CD4-positive, CD25-positive, alpha-beta regulatory T cell (primary cell): ENCODE measurements at regions not wholly inside any gene's neighbourhood (a gene's known extent, or its start where the extent isn't known, plus 50 kb on each side); places are given as distances from the start of the nearest gene placed in this dataset.

Experiments used
- ATAC-seq, 2 donors: fragments of 150-1000 bp; cut with Tn5 transposase; one replicate each; pipeline ENCODE4 v1.10.0; 2021; ENCODE audit warnings: low read depth in 2 of 2, moderate number of reproducible peaks in 2 of 2, moderate library complexity in 1 of 2
- DNase-seq, 3 donors: peaks; one replicate each; pipeline versions ENCODE4 v3.0.0 to v3.0.0-alpha.2; 2012 to 2022; ENCODE audit warnings: mixed read lengths in 1 of 3
- H3K27ac ChIP-seq: one replicate; pipeline ENCODE4 v1.7.0; 2013; ENCODE audit warnings: mild to moderate bottlenecking, low read length; ENCODE audit not compliant: insufficient read depth, poor library complexity, severe bottlenecking
- H3K27me3 ChIP-seq: one replicate; pipeline ENCODE4 v1.7.0; 2013; ENCODE audit warnings: low read length; ENCODE audit not compliant: control insufficient read depth, insufficient read depth
- H3K36me3 ChIP-seq: one replicate; pipeline ENCODE4 v1.7.0; 2013; ENCODE audit warnings: mild to moderate bottlenecking, low read length, moderate library complexity; ENCODE audit not compliant: control insufficient read depth, insufficient read depth
- H3K4me1 ChIP-seq: 2 replicates; pipeline ENCODE4 v1.7.0; 2013; ENCODE audit warnings: mild to moderate bottlenecking, low read length; ENCODE audit not compliant: insufficient read depth, control insufficient read depth, poor library complexity, severe bottlenecking
- H3K4me3 ChIP-seq: one replicate; pipeline ENCODE4 v1.7.0; 2013; ENCODE audit warnings: low read depth, mild to moderate bottlenecking, low read length, moderate library complexity
- H3K9me3 ChIP-seq, 2 experiments: 1 replicate in 1 of 2; 2 replicates in 1 of 2; pipeline ENCODE4 v1.7.0; 2013; ENCODE audit warnings: low read length in 2 of 2, mild to moderate bottlenecking in 1 of 2, moderate library complexity in 1 of 2; ENCODE audit not compliant: control insufficient read depth in 2 of 2
- H3K27ac Mint-ChIP-seq, 3 donors: one replicate each; pipeline ENCODE4 v1.8.0; 2020 to 2022; ENCODE audit warnings: mild to moderate bottlenecking in 3 of 3, mixed read lengths in 3 of 3, moderate library complexity in 2 of 3
- H3K27me3 Mint-ChIP-seq: one replicate; pipeline ENCODE4 v1.8.0; 2022; ENCODE audit warnings: mild to moderate bottlenecking, mixed read lengths
- H3K36me3 Mint-ChIP-seq: one replicate; pipeline ENCODE4 v1.8.0; 2020; ENCODE audit warnings: mixed read lengths
- H3K4me1 Mint-ChIP-seq, 4 donors: one replicate each; pipeline ENCODE4 v1.8.0; 2020 to 2022; ENCODE audit warnings: mixed read lengths in 4 of 4, mild to moderate bottlenecking in 1 of 4
- H3K4me3 Mint-ChIP-seq, 4 donors: one replicate each; pipeline ENCODE4 v1.8.0; 2020 to 2022; ENCODE audit warnings: mild to moderate bottlenecking in 4 of 4, mixed read lengths in 4 of 4, moderate library complexity in 3 of 4
- H3K9me3 Mint-ChIP-seq, 7 donors: one replicate each; pipeline ENCODE4 v1.8.0; 2020 to 2022; ENCODE audit warnings: mixed read lengths in 7 of 7, mild to moderate bottlenecking in 3 of 7, moderate library complexity in 2 of 7

DNA sequence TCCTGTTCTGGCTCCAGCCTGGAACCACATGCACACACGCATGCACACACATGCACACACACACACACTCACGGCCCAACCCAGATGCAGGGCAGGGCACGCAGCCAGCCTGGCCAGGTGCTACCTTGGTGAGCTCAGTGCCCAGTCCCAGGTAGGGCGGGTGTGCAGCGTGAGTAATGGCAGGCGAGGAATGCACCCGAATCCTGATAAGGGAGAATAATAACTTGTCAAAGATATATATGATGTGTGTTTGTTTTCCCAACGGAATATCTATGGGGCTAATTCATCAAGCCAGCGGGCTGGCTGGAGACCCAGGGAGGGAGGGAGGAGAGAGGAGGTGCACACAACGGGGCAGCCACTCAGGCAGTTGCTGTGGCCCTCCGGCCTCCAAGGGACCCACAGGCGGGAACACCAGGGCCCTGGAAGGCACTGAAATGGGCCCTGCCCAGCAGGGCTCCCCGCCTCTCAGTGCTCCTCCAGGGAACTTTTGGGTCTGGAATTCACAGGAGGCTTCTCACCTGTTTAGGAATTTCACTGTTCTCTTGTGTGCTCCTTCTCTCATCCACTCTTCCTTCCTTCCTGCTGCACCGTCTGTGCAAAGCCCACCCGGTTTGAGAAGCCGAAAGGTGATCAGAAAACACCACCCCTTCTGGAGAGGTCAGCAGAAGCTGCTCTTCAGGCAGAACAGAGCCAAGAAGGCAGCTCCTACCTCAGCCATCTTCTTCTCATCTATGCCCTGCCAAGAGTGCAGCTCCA is 79.0 kb downstream of the BUD13 start:
- H3K9me3 ChIP-seq = no peaks in the 10 kb centered on the region
- no peaks in the 10 kb centered on the region for H3K36me3 Mint-ChIP-seq
- no peak overlapping the region for H3K4me3 Mint-ChIP-seq
- peaks cover 0 to 3% (median 0%) of the 10 kb centered on the region in 4 donors for H3K4me1 Mint-ChIP-seq
- no peak overlapping the region for H3K27ac ChIP-seq
- H3K27me3 ChIP-seq = no peaks in the 10 kb centered on the region
- no peak for ATAC-seq
- H3K27ac Mint-ChIP-seq = no peak overlapping the region
- H3K36me3 ChIP-seq = no peaks in the 10 kb centered on the region
- no peaks in the 10 kb centered on the region for H3K4me1 ChIP-seq
- no peak for DNase-seq
- no peaks in the 10 kb centered on the region for H3K27me3 Mint-ChIP-seq
- H3K9me3 Mint-ChIP-seq = peaks cover 0 to 1% (median 0%) of the 10 kb centered on the region in 7 donors
- no peak overlapping the region for H3K4me3 ChIP-seq

DNA sequence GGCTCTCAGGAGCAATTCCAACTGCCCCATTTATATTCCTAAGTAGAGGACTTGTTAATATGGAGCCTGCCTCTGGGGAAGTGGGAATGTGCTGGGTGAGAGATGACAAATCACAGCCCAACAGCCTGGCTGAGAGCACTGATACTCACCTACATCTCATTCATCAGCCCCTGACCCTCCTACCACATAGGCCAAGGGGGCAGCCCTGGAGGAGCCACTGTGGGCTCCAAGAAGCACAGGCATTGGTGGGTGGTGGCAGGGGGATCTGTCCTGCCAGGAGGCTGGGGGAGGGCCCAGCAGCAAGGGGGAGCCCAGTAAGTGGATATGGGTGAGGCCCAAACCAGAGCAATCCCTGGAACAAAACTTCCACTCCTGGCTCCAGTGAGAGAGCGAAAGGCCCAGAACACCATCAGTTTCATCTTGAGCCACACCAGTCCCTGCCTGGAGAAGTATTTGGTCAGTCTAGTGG is 79.7 kb downstream of the BUD13 start:
- H3K27me3 ChIP-seq = no peaks in the 10 kb centered on the region
- H3K36me3 ChIP-seq = no peaks in the 10 kb centered on the region
- H3K4me1 ChIP-seq = no peaks in the 10 kb centered on the region
- H3K4me3 ChIP-seq = no peak overlapping the region
- H3K36me3 Mint-ChIP-seq = no peaks in the 10 kb centered on the region
- ATAC-seq (no peak), DNase-seq (no peak)
- no peaks in the 10 kb centered on the region for H3K27me3 Mint-ChIP-seq
- H3K27ac Mint-ChIP-seq = no peak overlapping the region
- peaks cover 0 to 3% (median 0%) of the 10 kb centered on the region in 4 donors for H3K4me1 Mint-ChIP-seq
- no peaks in the 10 kb centered on the region for H3K9me3 ChIP-seq
- H3K27ac ChIP-seq = no peak overlapping the region
- no peak overlapping the region for H3K4me3 Mint-ChIP-seq
- H3K9me3 Mint-ChIP-seq = peaks cover 0 to 1% (median 0%) of the 10 kb centered on the region in 7 donors

DNA sequence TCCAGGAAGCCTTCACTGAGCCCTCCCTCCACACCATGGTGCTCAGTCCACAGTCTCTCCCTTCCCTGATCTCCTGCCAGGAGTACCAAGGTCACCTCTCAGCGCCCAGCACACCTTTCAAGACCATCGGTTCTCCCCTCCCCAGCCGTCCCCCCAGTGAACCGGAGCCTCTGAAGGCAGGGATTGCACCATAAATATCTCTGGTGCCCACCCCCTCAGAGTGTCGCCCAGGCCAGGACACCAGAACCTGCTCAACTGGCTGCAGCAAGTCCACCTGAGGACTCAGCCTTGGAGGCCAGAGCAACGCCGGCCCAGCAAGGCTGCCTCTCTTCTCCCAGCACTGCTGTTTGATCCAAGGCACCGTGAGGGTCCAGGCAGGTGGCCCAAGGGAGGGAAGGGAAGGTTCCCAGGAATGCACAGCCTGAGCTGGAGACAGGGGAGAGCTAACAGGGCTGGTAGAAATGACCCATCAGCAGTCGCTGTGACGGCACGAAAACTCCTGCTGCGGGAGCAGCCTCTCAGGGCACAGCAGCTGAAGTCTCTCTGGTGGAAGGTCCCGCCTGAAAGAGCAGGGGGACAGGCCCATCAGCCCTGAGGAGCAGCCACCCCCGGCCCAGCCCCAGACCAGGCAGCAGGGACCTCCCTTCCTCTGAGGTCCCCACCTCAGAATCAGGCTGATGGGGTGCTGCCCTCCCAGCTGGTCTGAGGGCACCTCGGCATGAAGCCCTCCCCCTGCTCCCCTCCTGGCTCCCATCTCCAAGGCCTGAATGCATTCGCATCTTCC is 80.3 kb downstream of the BUD13 start:
- H3K27ac Mint-ChIP-seq = no peak overlapping the region
- H3K9me3 ChIP-seq = no peaks in the 10 kb centered on the region
- no peak overlapping the region for H3K27ac ChIP-seq
- H3K4me1 Mint-ChIP-seq = peaks cover 0 to 3% (median 0%) of the 10 kb centered on the region in 4 donors
- ATAC-seq (no peak), DNase-seq (no peak)
- no peaks in the 10 kb centered on the region for H3K27me3 Mint-ChIP-seq
- H3K36me3 ChIP-seq = no peaks in the 10 kb centered on the region
- H3K4me3 Mint-ChIP-seq = peak overlapping the region in 1 of 4 donors; percentile 2
- H3K4me1 ChIP-seq = no peaks in the 10 kb centered on the region
- peaks cover 0 to 2% (median 0%) of the 10 kb centered on the region in 7 donors for H3K9me3 Mint-ChIP-seq
- H3K4me3 ChIP-seq = no peak overlapping the region
- no peaks in the 10 kb centered on the region for H3K27me3 ChIP-seq
- no peaks in the 10 kb centered on the region for H3K36me3 Mint-ChIP-seq

DNA sequence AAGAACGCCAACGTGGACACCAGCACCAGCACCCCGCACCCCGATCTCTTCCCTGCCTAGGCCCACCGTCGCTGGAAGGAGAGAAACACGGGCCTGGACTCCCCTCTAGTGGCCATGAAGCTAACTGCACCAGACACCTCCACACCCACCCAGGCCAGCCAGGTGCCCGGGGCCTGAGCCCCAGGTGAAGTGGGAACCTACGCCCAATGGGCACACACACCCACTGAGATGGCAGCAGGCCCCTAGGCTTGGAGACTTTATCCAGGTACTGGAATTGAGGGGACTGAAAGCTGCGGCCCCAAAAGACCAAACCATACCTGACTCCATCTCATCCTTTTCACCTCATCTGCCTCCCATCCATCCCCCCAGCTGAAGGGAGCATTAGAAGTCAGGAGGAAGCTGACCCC is 81.0 kb downstream of the BUD13 start:
- Mint-ChIP-seq H3K4me1 (peaks cover 0 to 3% (median 0%) of the 10 kb centered on the region in 4 donors), H3K27me3 (no peaks in the 10 kb centered on the region), H3K4me3 (no peak overlapping the region), H3K9me3 (peaks cover 0 to 2% (median 0%) of the 10 kb centered on the region in 7 donors), H3K36me3 (no peaks in the 10 kb centered on the region), H3K27ac (no peak overlapping the region)
- H3K4me1 ChIP-seq = no peaks in the 10 kb centered on the region
- ATAC-seq (peak; percentile 58 to 69), DNase-seq (peak; percentile 16 to 41 (median 39))
- no peak overlapping the region for H3K27ac ChIP-seq
- H3K4me3 ChIP-seq = no peak overlapping the region
- H3K9me3 ChIP-seq = no peaks in the 10 kb centered on the region
- H3K36me3 ChIP-seq = no peaks in the 10 kb centered on the region
- no peaks in the 10 kb centered on the region for H3K27me3 ChIP-seq

- ATAC-seq (no peak), DNase-seq (no peak)
- H3K9me3 Mint-ChIP-seq = peaks cover 0 to 2% (median 0%) of the 10 kb centered on the region in 7 donors
- no peaks in the 10 kb centered on the region for H3K27me3 Mint-ChIP-seq
- no peaks in the 10 kb centered on the region for H3K27me3 ChIP-seq
- no peak overlapping the region for H3K4me3 ChIP-seq
- no peaks in the 10 kb centered on the region for H3K9me3 ChIP-seq
- H3K27ac Mint-ChIP-seq = peak overlapping the region in 1 of 3 donors; percentile 28
- H3K4me1 ChIP-seq = no peaks in the 10 kb centered on the region
- H3K4me3 Mint-ChIP-seq = no peak overlapping the region
- no peaks in the 10 kb centered on the region for H3K36me3 ChIP-seq
- no peak overlapping the region for H3K27ac ChIP-seq
- peaks cover 0 to 3% (median 0%) of the 10 kb centered on the region in 4 donors for H3K4me1 Mint-ChIP-seq
- H3K36me3 Mint-ChIP-seq = no peaks in the 10 kb centered on the region
Measured at GRCh38 chr11:116690611-116691010, 82.2 kb downstream of the BUD13 start.

GRCh38 chr11:116689413-116690127 is 83.2 kb downstream of the BUD13 start:
- no peaks in the 10 kb centered on the region for H3K27me3 Mint-ChIP-seq
- ATAC-seq = no peak
- no peak overlapping the region for H3K4me3 Mint-ChIP-seq

DNA sequence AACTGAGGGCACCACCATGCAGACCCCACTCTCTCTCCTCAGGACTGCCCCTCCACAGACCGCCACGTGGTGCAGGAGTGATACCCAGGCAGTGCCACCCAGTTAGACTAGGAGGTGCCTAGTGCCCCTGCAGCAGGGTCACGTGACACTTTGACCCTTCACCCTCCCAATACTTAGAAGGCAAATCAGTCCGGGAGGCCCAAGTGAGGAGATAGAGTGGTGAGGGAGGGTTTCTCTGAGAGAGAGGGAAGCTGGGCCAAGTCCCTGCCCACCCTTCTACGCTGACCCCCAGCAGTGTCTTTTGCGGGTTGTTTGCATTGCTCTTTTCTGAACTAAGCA is 84.6 kb downstream of the BUD13 start:
- Histone ChIP-seq H3K27ac (no peak overlapping the region), H3K9me3 (peaks cover 0 to 2% of the 10 kb centered on the region in 2 experiments), H3K4me3 (no peak overlapping the region), H3K36me3 (no peaks in the 10 kb centered on the region), H3K27me3 (peaks cover 2% of the 10 kb centered on the region), H3K4me1 (no peaks in the 10 kb centered on the region)
- Mint-ChIP-seq H3K4me1 (peaks cover 0 to 3% (median 0%) of the 10 kb centered on the region in 4 donors), H3K9me3 (peaks cover 0 to 4% (median 0%) of the 10 kb centered on the region in 7 donors), H3K4me3 (no peak overlapping the region), H3K27ac (no peak overlapping the region), H3K36me3 (no peaks in the 10 kb centered on the region), H3K27me3 (peaks cover 4% of the 10 kb centered on the region)
- no peak for ATAC-seq
- no peak for DNase-seq

More at GRCh38 chr11:116689413-116690127, 83.2 kb downstream of the BUD13 start:
- Histone ChIP-seq H3K4me1 (no peaks in the 10 kb centered on the region), H3K4me3 (no peak overlapping the region), H3K9me3 (no peaks in the 10 kb centered on the region), H3K36me3 (no peaks in the 10 kb centered on the region), H3K27ac (no peak overlapping the region), H3K27me3 (no peaks in the 10 kb centered on the region)
- no peaks in the 10 kb centered on the region for H3K36me3 Mint-ChIP-seq
- peaks cover 0 to 3% (median 0%) of the 10 kb centered on the region in 4 donors for H3K4me1 Mint-ChIP-seq
- H3K27ac Mint-ChIP-seq = no peak overlapping the region
- DNase-seq = no peak
- peaks cover 0 to 4% (median 0%) of the 10 kb centered on the region in 7 donors for H3K9me3 Mint-ChIP-seq
